Choroid plexus epithelial cell (primary cell): ENCODE measurements at regions not wholly inside any gene's neighbourhood (a gene's known extent, or its start where the extent isn't known, plus 50 kb on each side); places are given as distances from the start of the nearest gene placed in this dataset.

Experiments
- DNase-seq: peaks from one replicate; pipeline ENCODE4 v3.0.0-alpha.2; 2010; ENCODE audit warnings: low read depth
- H3K4me3 ChIP-seq: 2 replicates; pipeline ENCODE4 v1.5.1; 2011; ENCODE audit warnings: low read depth, mild to moderate bottlenecking, control low read depth, low read length, moderate library complexity
- CTCF ChIP-seq: conservative IDR thresholded peaks from 2 replicates; pipeline ENCODE4 v1.5.1; 2011; ENCODE audit warnings: low read depth, mild to moderate bottlenecking, control low read depth, inconsistent platforms, low read length, moderate library complexity

- no peak overlapping the region for H3K4me3 ChIP-seq
- DNase-seq = no peak
- no peak for TF ChIP-seq CTCF
These were observed 231.0 kb upstream of the JUN start for GRCh38 chr1:59014827-59015226.

GRCh38 chr1:59015708-59016107, 231.9 kb upstream of the JUN start:
- TF ChIP-seq CTCF = no peak
- H3K4me3 ChIP-seq = no peak overlapping the region
- DNase-seq = peak; percentile 66

- peak; percentile 51 for DNase-seq
- TF ChIP-seq CTCF = peak; percentile 18
- H3K4me3 ChIP-seq = no peak overlapping the region
These were observed 232.5 kb upstream of the JUN start for GRCh38 chr1:59016390-59016789.

- no peak overlapping the region for H3K4me3 ChIP-seq
- DNase-seq = peak; percentile 77
These were observed 233.8 kb upstream of the JUN start for GRCh38 chr1:59017501-59018231.

GRCh38 chr1:59018446-59018845, 234.6 kb upstream of the JUN start:
- DNase-seq = no peak
- TF ChIP-seq CTCF = no peak
- no peak overlapping the region for H3K4me3 ChIP-seq

More at GRCh38 chr1:59017501-59018231, 233.8 kb upstream of the JUN start:
- no peak for TF ChIP-seq CTCF

GRCh38 chr1:59018860-59019259, 235.0 kb upstream of the JUN start:
- TF ChIP-seq CTCF = no peak
- no peak for DNase-seq
- H3K4me3 ChIP-seq = no peak overlapping the region
